GM04504 (cell line): ENCODE measurements at regions not wholly inside any gene's neighbourhood (a gene's known extent, or its start where the extent isn't known, plus 50 kb on each side); places are given as distances from the start of the nearest gene placed in this dataset.
"Not testable (repeated sequence)": the region's sequence is repeated elsewhere in the genome, so short reads cannot be mapped to it uniquely, and the experiment has no call there.

ENCODE experiments used
- DNase-seq: peaks from one replicate; pipeline ENCODE4 v3.0.0-alpha.2; 2012; ENCODE audit warnings: low read depth

DNA sequence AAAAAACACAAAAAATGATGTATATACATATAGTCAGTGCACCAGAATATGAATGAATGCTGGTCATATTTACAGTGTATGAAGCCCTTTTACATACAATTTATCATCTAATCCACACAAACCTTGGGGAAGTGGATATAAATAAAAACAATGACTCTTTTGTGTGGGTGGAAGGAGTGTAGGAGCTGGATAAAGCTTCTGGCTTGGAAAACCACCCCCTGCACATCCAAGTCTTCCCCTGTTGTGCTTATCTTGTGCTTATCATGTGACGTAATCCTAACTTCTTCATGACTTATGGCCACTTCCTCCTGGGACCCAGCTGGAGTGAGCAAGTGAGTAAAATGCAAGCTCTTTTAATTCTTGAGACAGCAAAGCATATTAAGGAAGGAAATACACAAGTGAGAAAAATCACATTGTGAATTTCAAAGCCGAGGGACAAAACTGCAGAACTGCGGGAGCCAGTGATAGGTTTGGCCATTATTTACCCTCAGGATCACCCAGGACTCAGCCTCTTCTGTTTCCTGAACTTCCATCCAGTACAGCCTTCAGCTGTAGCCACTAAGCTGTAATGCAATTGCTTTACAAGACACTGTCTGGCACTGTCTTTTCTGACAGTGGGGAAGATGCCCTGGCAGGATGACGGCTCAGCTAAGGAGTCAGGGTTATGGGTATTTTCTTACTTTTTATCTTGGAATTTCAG is 104.0 kb upstream of the PPM1J start:
- no peak for DNase-seq

DNA sequence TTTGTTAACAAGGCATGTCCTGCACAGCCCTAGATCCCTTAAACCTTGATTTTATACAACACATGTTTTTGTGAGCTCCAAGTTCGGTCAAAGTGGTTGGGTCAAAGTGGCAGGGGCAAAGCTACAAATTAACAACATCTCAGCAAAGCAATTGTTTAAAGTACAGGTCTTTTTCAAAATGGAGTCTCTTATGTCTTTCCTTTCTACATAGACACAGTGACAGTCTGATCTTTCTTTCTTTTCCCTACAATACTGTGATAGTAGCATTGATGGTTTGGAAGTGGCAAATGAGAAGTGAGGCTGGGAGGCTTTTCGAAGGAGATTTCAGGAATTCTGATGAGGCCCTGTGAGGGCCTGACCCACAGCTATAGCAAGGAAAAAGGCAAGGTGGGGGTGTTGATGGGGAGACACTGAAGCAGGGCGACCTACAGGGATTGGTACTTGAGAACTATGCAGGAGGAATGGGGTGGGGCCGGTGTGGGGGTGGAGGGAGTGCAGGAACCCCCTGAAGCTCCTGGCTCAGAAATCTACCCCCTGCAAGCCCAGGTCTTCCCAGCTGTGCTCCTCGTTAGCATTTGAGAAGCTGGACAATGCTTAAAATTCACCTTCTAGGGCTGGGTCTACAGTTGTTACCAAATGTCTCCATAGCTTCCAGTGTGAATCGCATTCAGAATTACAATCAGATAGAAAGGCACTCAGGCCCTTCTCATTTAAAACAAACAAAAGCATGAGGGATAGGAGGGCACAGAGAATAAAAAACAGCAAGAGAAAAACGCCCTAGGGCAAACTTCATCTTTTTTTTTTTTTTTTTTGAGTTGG is 102.6 kb upstream of the PPM1J start:
- DNase-seq, result no peak

DNA sequence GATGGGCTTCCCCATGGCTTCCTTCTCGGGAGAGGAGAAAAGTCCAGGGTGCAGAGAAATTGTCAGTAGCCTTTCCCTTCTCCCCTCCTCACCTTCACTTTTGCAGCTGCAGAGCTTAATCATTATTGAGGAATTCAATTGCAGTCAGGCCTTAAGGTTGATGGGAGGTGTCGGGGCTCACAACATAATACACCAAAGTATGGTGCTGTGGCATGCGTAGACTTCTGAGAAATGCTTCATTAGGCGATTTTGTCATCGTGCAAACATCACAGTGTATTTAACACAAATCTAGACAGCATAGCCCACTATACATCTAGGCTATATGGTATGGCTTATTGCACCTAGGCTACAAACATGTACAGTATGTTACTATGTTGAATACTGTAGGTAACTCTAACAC is 100.2 kb upstream of the PPM1J start:
- DNase-seq, result no peak

DNA sequence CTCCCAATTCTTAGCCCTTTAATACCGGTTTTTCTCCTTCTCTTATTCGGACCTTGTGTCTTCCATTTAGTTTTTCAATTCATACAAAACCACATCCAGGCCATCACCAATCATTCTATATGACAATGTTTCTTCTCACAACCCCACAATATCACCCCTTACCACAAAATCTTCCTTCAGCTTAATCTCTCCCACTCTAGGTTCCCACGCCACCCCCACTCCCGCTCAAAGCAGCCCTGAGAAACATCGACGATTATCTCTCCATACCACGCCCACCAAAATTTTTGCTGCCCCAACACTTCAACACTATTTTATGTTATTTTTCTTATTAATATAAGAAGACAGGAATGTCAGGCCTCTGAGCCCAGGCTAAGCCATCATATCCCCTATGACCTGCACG is 99.5 kb upstream of the PPM1J start:
- DNase-seq, result not testable (repeated sequence)

DNA sequence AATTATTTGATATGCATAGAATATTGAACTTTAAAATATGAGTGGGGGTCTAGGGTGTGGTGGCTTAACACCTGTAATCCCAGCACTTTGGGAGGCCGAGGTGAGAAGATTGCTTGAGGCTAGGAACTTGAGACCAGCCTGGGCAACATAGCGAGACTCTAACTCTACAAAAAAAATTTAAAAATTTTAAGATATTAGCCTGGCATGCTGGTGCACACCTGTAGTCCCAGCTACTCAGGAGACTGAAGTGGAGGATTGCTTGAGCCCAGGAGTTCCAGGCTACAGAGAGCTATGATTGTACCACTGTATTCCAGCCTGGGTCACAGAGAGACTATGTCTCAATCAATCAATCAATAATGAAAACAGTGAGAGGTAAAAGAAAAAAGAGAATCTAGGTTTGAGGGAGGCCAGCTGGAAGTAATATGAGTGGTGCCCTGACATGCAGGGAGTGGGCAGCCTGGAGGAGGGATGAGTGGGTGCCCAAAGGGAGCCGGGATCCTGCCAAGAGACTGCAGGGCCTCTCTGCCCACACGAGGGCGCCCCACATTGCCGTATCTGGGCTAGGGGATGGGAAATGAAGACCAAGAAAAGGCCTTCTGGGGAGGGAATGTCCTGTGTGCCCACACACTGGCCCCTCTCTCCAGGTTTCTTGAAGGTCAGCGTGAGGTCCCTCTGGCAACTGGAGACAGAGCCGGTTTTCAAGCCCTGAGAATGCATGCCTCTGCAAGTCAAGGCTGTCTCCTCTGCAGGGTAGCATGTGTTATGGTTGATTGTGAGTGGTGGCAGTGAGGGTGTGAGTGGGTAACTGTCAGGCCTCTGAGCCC is 93.9 kb upstream of the PPM1J start:
- DNase-seq, result peak; percentile 40

DNA sequence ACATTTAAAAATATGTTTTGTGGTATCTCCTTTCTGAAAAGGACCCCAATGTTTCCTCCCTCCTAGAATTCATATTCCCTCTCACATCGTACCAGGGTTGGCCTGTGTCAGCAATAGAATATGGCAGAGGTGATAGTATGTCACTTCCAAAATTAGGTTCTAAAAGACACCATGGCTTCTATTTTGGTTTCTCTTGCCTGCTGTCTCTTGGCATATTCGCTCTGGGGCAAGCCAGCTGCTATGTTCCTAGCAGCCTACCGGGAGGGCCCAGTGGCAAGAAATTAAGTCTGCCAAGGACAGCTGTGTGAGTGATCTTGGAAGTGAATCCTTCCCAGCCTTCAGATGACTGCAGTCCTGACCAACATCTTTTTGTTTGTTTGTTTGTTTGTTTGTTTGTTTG is 92.9 kb upstream of the PPM1J start:
- DNase-seq, result no peak

DNA sequence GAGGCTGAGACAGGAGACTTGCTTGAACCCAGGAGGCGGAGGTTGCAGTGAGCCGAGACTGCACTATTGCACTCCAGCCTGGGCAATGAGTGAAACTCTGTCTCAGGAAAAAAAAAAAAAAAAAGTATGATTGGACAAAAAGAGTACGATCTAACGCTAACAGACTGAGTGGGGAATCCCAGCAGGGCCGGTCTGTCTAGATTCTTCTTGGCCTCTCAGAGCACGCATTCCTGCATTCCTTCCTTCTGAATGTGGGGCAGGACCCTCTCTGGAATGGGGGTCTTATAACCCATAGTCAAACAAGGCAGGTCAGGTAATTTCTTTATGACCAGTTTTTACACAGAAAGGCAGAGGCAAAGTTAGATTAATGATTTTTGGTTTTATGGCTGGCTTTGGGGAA is 92.0 kb upstream of the PPM1J start:
- DNase-seq, result no peak

DNA sequence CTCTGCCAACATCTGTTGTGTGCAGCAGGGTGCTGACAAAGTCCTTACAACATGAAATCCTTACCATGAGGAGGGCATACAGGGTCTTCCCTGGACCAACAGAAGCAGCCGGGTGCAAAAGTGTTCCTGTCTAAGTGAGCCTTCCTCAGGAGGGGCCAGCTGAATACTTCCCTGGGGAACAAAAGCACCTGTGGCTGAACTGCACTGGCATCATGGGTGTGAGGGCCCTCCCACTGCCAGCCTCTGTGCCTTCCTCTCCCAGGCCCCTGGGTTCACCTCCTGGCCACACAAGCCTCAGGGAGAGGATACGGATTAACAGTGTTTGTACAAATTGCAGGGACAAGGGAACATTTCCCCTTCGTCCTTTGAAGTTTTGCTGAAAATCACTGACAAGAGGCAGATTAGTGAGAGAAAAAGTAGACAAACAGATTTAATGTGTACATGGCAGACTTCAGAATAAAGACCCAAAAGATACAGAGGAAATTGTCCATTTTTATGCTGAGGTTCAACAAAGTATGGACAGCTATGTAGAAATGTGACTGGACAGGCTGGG is 91.0 kb upstream of the PPM1J start:
- no peak for DNase-seq

DNA sequence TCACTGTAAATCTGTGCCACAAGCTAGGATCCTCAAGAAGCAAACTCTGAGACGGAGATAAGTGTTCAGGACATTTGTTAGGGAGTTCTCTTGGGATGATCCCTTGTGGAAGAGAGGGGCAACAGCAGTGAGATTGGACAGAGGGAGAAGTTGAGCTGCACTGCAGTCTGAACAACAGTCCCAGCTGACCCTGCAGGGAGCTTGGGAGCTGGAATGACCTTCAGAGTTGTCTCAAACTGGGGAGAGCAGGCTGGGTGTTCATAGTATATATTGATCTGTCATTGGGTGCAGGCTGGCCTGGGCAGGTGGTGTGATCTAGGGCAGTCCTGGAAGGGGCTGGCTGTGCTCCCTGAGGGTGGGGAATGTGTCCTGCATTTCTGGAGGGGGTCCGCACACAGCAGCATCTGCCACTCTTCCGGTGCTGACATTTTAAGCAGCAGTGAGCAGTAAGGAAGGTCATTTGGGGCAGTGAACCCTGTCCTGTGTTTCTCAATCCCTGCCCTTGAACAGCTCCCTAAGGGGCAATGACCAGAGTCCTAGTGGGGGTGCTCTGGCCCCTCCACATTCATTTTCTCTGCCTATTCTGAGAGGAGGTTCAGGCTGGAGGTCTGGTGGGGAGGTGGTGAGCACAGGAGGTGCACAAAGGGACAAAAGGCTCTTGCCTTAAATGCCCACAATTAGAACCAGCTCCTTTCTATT is 90.2 kb upstream of the PPM1J start:
- DNase-seq, result no peak

DNA sequence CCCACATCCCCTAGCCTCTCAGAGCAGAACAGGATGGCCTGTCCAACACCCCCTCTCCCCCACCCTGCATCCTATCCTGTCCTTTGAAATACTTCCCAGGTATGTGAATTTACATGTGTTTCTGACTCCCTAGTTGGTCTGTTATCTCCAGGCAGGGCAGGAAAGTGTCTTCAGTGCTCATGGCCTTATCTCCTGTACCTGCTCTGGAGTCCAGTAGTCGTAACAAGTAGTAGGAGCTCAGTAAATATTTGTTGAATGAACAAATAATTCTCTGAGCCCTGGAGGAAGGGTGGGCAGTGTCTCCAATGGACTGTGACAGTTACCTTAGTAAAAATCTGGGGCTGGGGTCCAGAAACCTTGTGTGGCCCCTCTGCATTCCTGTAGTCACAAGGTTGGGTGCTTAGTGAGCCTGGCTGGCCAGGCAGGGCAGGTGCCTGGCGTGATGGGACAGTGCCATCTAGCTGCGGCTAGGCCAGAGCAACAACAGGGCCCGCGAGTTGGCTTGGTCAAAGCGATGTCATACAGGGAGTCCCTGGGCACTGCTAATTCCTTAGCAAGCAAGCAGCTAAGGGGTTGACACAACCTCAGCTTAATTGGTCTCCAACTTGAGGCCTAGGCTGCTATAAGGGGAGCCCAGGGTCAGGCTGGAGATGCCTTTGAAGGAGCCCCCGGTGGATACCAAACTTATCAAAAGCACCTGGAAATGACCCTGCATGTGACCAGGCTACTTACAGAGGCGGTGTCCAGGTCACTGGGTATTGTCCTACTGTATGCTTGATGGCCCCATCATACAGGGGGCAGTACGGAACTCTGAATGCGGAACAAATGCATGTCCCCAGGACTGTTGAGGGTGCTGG is 89.0 kb upstream of the PPM1J start:
- peak; percentile 32 for DNase-seq

DNA sequence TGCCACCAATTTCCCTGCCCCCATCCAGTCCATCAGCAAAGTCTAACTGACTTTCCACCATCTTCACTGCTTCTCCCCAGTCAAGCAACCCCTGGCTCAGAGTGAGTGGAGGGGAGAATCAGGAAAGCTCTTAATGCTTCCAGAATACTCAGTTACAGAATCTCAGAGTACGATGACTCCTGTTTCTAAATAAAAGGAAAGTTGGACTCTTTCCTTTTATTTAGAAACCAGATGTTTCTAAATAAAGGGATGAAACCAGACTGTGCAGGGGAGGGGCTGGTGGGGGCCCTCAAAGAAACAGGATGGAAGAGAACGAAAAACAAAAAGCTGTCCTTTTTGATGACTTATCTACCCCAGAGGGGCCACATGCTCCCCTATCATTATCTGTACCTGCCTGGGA is 85.2 kb upstream of the PPM1J start:
- DNase-seq, result no peak

DNA sequence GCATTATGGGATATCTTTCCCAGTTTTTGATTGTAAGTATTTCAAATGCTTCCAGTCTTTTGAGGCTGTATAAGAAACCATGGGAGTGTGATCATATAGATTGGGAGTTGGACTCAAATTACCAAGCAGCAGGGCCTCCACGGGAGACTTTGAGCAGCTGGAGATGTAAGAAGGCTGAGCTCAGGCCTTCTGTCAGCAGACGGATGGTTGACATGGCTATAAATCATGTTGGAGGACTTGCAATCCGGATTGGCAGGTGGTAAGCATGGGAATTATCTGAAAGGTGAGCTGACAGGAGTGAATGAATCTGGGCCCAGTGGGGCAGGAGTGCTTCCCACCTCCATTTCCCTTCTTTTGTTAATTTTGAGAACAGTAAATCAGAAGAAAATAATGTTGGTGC is 83.2 kb upstream of the PPM1J start:
- no peak for DNase-seq

DNA sequence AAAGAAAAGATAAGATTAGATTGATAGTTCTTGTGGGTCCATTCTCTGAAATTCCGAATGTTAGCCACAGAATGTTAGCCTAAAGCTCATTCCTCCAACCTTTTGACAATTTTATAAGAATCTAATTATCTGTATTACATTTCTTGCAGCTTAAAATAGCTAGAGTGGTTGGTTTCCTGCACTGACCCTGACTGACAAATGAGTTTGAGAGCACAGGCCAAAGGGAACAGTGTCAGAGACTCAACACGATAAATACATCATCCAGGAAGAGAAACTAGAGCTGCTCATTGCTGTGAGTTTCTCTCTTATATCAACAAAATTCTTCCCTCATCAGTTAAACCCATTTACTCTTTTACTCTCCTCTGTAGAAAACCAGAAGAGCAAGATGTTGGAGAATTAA is 82.1 kb upstream of the PPM1J start:
- no peak for DNase-seq

DNA sequence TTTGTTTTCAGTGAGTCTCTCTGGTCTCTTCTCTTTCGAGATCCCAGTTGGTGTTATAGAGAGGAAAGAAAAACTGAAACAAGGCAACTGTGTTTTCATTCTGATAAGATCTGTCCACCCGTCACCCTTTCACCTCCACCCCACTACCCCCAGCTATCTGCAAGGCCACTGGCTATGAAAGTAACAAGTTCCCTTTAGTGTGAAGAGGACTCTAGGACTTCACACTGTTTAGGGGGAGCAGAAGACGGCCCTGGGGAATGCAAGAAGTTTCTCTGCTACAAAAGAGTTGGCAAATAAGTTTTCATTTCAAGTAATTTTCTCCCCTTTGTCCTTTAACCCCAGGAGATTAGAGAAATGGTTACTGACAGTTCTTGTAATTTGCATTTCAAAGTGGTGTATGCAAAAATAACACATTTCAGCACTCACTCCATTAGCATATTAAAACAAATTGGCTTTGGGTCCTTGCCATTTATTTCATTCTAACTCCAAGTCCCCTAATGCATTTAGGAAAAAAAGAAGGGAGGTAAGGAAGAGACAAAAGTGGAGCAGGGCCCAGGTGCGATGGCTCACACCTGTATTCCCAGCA is 79.6 kb upstream of the PPM1J start:
- no peak for DNase-seq

DNA sequence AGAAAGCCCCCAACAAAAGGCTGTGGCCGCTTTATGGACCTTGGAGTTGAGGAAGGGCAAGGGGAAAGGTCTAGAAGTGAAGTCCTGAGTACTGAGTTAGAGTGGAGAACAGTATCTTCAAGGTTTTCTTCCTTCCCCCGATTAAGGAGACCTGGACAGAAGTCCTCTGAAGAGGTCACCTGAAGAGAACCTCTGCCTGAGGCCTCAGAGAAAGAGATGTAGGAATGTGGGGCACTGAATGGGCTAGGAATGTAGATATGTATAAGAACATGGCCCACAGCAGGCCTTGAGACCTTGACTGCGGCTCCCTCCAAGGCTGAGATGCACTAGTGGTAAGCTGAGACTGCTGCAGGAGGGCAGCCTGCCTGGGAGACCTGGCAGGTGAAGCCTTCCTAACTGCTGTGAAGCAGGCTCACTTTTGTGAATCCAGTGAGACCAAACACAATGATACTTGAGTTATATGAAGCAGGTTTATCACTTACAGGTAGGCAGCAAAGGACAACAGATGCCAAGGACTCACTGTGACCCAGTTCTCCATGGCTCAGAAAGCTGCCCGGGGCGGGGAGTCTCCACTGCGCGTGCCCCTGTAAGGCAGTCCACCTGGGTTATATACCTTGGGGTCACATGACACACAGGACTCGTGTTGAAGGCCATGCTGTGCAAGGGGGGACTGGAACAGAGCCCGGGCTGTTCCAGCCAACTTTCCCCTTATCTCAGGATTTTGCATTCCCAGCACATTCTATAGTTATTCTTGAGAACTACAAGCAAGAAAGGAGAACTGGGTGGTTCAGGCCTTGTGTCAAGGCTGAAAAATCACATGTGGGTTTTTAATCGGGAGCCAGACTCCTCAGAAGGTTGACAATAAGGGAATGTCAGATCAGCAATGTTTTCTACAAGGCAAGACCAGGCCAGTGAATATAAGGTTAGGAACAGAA is 78.8 kb upstream of the PPM1J start:
- DNase-seq, result no peak

DNA sequence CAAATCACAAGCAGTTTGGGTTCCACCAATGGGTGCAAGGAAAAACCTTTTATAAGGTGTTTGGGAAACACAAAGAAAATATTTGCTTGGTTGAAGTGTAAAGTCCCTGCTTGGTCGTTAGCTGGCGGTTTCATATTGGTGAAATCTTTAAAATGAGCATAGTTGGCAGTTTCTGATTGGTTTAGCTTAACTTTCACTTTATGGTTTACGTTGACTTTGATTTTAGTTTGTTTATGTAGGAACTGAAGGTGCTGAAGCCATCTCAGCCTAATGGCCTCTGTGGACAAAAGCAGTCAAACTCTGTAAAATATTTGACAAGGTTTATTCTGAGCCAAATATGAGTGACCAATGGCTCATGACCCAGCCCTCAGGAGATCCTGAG is 76.6 kb upstream of the PPM1J start:
- no peak for DNase-seq

DNA sequence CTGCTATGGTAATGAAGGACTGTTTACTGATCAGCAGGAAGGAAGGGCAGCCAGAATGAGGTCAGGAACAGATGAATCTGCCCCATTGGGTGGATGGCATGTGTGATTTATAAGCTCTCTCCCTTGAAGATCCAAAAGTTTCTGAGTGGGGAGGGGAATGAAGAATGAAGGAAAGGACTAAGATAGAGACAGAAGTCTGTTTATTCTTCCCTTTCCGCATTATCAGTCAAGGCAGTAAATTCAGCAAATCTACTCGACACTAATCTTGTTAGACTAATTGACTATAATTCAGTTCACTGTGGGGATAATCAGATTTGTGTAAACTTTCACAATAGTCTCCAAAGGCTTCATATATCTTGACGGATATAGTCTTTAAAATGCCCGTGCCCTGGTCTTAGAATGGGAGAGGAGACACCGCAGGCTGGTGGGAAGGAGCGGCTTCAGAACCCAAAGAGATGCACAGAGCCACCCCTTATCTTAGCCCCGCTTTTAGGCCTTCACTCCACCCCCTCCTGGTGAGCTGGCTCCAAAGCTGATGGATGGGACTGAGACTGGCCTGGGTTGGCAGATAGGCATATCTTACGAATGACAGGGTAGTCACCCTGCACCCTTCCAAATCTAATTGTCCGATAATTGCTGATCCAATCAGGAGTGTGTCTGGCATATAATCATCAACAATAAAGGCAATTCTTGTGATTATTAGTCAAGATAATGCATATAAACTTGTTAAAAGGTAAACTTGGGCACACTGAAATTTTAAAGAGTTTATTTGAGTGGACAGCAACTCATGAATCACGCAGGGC is 76.0 kb upstream of the PPM1J start:
- DNase-seq, result no peak

DNA sequence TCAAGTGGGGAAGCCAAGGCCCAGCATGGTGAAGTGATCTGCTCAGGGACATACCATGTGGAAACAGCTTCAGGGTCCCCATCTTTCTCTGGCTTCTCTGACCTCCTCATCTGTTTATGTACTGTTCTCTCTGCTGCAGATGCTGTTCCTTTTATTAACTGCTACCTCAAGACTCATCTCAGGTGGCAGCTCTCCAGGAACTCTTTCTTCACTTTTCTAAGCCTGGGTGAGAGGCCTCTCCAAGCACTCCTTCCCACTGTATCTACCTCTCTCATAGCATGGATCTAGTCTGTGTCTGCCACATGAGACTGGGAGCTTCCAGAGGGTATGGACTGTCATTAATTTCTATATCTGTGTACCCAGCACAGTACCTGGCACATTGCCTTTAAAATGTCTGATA is 73.4 kb upstream of the PPM1J start:
- DNase-seq, result peak; percentile 40

DNA sequence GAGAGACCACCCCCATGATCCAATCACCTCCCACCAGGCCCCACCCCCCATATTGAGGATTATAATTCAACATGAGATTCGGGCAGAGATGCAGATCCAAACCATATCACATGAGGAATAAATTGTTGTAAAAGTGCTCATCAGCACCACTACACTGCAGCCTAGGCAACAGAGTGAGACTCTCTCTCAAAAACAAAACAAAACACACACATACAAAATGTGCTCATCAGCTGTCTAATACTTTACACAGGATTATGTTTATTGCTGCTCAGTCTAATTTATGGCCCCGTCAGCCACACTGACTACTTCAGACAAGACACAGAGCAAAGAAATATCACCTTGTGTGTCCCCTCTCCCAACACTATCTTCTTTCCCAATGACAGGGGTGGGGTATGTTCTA is 72.9 kb upstream of the PPM1J start:
- DNase-seq, result no peak
